ENCODE measurements at regions not wholly inside any gene's neighbourhood (a gene's known extent, or its start where the extent isn't known, plus 50 kb on each side); places are given as distances from the start of the nearest gene placed in this dataset.
"Not testable (repeated sequence)": the region's sequence is repeated elsewhere in the genome, so short reads cannot be mapped to it uniquely, and the experiment has no call there.

DNA sequence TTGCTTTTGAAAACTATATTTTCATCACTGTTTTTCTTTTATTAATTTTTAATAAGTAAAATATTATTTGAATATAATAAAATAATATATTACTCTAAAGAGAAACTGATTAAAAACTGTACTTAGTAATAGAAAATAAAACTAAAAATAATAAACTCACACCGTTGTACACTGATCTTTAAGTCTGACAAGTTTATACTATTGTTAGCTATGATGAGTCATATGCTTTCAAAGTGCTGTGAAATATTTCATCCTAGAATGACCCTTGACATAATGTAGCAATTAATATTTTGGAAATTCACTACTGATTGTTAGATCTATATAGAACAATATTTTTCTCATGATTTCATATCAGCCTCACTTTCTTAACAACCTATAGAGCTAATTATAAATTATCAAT lies 1040.6 kb upstream of the SPRY2 start:
- DNase-seq (ENCODE audit: low read depth) = no peak

DNA sequence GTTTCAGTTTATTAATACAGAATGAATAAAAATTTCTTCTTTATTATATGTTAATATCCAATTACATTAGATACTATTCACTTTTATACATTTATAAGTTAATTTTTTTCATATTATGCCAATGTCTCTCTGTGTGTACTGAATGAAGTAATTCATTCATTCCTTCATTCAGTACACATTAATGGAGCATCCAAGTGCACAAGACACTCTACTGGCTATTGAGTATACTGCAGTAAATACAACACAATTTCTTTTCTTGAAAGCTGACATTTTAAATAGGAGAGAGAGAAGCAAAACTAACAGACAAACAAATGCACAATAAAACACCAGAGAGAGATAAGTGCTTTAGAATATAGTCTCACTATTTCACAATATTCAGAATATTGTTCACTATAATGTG lies 1038.3 kb upstream of the SPRY2 start:
- TF ChIP-seq CTCF (conservative IDR thresholded peaks at IDR 0.05; ENCODE audit: control insufficient read depth, insufficient read depth, low read depth, low read length) = no peak
- no peak for DNase-seq (ENCODE audit: low read depth)

More for the DNA sequence above, 1040.6 kb upstream of the SPRY2 start:
- no peak for TF ChIP-seq CTCF (conservative IDR thresholded peaks at IDR 0.05; ENCODE audit: control insufficient read depth, insufficient read depth, low read depth, low read length)
- no peak overlapping the region for H3K4me3 ChIP-seq (ENCODE audit: control insufficient read depth, low read depth, low read length)

DNA sequence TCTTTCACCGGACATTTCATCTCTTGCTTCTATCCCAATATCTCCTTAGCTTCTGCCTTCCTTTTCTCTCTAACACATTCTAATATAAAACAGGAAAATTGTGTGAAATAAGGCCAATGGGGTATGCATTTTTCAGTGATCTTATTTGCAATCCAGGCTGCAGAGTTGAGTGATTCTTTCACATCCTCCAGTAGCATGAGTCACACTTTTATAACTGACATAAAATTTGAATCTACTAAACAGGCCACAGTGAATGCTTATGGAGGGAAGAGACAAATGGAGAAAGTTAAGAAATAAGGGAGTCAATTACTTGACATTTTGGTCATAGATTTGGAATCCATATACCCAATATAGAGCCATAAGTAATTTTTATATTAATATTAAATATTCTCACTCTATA lies 1037.0 kb upstream of the SPRY2 start:
- H3K4me3 ChIP-seq (ENCODE audit: control insufficient read depth, low read depth, low read length) = no peak overlapping the region
- DNase-seq (ENCODE audit: low read depth) = no peak
- TF ChIP-seq CTCF (conservative IDR thresholded peaks at IDR 0.05; ENCODE audit: control insufficient read depth, insufficient read depth, low read depth, low read length) = no peak

More for the DNA sequence above, 1038.3 kb upstream of the SPRY2 start:
- H3K4me3 ChIP-seq (ENCODE audit: control insufficient read depth, low read depth, low read length) = no peak overlapping the region

DNA sequence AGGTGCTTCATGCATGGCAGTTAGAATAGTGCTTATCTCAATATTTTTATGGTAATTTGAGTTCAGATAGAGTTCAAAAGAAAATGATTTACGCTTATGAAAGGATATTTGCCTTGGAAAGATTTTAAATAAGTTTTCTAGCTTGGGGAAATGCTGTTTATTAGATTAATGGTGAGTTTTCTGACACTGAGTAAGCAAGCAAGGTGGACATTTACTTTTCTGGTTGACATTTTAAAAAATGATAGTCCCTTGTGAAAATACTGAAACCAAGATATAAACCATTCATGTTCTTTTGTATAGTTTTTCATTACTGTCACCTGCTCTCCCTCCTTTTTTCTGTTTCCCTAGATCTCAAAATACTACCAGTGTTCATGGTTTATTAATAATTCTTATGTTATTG lies 1034.8 kb upstream of the SPRY2 start:
- TF ChIP-seq CTCF (conservative IDR thresholded peaks at IDR 0.05; ENCODE audit: control insufficient read depth, insufficient read depth, low read depth, low read length) = no peak
- no peak overlapping the region for H3K4me3 ChIP-seq (ENCODE audit: control insufficient read depth, low read depth, low read length)
- no peak for DNase-seq (ENCODE audit: low read depth)

- not testable (repeated sequence) for DNase-seq (ENCODE audit: low read depth); H3K4me3 ChIP-seq (ENCODE audit: control insufficient read depth, low read depth, low read length)
Measured at GRCh38 chr13:81362711-81363110, 1021.8 kb upstream of the SPRY2 start.

DNA sequence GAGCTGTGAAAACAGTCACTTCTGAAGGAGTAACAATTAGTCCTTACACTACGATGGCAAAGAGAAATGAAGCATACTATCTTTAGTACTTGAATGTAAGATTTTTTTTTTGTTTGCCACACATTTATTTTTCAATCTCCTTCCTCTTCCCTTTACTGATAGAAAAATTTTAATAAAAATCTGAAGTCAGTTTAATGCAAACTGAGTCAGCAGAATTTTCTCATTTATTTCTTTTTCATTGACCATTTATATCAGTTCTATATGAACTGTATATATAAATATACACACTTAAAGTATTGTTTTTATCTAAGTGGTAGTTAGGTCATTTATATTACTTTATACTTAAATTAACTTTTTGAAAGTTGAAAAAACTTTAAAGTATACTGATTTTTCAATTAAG lies 1009.1 kb upstream of the SPRY2 start:
- no peak for DNase-seq (ENCODE audit: low read depth)
- no peak overlapping the region for H3K4me3 ChIP-seq (ENCODE audit: control insufficient read depth, low read depth, low read length)
- TF ChIP-seq CTCF (conservative IDR thresholded peaks at IDR 0.05; ENCODE audit: control insufficient read depth, insufficient read depth, low read depth, low read length) = no peak

DNA sequence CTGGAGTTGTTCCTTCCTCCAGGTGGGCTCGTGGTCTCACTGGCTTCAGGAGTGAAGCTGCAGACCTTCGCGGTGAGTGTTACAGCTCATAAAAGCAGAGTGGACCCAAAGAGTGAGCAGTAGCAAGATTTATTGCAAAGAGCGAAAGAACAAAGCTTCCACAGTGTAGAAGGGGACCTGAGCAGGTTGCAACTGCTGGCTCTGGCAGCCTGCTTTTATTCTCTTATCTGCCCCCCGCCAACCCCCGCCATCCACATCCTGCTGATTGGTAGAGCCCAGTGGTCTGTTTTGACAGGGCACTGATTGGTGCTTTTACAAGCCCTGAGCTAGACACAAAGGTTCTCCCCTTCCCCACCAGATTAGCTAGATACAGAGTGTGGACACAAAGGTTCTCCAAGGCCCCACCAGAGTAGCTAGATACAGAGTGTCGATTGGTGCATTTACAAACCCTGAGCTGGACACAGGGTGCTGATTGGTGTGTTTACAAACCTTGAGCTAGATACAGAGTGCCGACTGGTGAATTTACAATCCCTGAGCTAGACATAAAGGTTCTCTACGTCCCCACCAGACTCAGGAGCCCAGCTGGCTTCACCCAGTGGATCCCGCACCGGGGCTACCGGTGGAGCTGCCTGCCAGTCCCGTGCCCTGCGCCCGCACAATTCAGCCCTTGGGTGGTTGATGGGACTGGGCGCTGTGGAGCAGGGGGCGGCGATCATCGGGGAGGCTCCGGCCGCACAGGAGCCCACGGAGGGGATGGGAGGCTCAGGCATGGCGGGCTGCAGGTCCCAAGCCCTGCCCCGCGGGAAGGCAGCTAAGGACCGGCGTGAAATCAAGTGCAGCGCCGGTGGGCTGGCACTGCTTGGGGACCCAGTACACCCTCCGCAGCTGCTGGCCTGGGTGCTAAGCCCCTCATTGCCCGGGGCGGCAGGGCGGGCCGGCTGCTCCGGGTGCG lies 999.5 kb upstream of the SPRY2 start:
- not testable (repeated sequence) for H3K4me3 ChIP-seq (ENCODE audit: control insufficient read depth, low read depth, low read length); DNase-seq (ENCODE audit: low read depth)

DNA sequence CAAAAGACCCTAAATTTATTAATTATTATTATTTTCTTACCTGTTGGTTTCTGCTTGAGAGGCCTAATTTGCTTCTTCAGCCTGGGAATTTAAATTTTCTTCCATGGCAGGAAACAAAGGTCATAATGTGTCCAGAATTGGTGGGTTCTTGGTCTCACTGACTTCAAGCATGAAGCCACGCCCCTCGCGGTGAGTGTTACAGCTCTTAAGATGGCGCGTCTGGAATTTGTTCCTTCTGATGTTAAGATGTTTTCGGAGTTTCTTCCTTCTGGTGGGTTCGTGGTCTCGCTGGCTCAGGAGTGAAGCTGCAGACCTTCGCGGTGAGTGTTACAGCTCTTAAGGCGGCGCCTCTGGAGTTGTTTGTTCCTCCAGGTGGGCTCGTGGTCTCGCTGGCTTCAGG lies 998.7 kb upstream of the SPRY2 start:
- not testable (repeated sequence) for DNase-seq (ENCODE audit: low read depth); H3K4me3 ChIP-seq (ENCODE audit: control insufficient read depth, low read depth, low read length)

Measured in fibroblast of mammary gland (primary cell).